Thyroid gland (tissue), 4 donors: ENCODE measurements at regions not wholly inside any gene's neighbourhood (a gene's known extent, or its start where the extent isn't known, plus 50 kb on each side); places are given as distances from the start of the nearest gene placed in this dataset.

ENCODE experiments used
- CTCF ChIP-seq, 6 experiments: fragments of 200-600 bp in 3 of 6; fragments of 450-650 bp in 3 of 6; sonication (generic) in 3 of 6; IDR thresholded peaks; one replicate each; pipeline ENCODE4 v1.5.1; 2016 to 2019; ENCODE audit warnings: antibody characterized with exemption in 6 of 6, mild to moderate bottlenecking in 2 of 6, inconsistent platforms in 1 of 6, moderate library complexity in 1 of 6
- POLR2A ChIP-seq, 2 donors: fragments of 450-650 bp; IDR thresholded peaks; one replicate each; pipeline ENCODE4 v1.6.1; 2017; ENCODE audit warnings: antibody characterized with exemption in 2 of 2, mild to moderate bottlenecking in 2 of 2, moderate library complexity in 1 of 2

GRCh38 chr3:159843840-159844730, 144.6 kb upstream of the IL12A start:
- no peak for TF ChIP-seq CTCF (IDR thresholded peaks at IDR 0.05)
- no peak for TF ChIP-seq POLR2A (IDR thresholded peaks at IDR 0.05)
